NCI-H510A treated with DMSO at 0.1 percent for 48 hours (cell line): ENCODE measurements at regions not wholly inside any gene's neighbourhood (a gene's known extent, or its start where the extent isn't known, plus 50 kb on each side); places are given as distances from the start of the nearest gene placed in this dataset.
A peak's percentile ranks its signal among the peaks of the same experiment; 100 is the strongest.

Experiments
- DNase-seq: peaks from one replicate; lab custom pipeline; 2025; lab: John Stamatoyannopoulos, UW

DNA sequence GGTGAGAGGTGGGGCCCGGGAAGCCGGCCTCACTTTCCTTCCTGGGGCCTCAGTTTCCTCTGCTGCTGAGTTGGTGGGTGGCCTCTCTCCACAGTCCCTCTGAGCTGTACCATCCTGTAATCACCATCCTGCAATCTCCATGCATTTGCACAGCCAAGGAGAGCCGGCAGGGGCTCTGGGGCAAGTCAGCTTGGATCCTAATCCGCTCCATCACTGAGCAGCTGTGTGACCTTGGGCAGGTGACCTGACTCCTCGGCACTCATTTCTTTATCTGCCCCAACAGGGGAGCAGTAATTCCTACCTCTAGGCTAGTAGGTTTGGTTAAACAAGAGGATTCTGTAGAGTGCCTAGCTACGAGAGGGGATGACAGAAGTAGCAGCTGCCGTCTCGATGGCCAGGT is 88.2 kb upstream of the ZNF618 start:
- no peak for DNase-seq

DNA sequence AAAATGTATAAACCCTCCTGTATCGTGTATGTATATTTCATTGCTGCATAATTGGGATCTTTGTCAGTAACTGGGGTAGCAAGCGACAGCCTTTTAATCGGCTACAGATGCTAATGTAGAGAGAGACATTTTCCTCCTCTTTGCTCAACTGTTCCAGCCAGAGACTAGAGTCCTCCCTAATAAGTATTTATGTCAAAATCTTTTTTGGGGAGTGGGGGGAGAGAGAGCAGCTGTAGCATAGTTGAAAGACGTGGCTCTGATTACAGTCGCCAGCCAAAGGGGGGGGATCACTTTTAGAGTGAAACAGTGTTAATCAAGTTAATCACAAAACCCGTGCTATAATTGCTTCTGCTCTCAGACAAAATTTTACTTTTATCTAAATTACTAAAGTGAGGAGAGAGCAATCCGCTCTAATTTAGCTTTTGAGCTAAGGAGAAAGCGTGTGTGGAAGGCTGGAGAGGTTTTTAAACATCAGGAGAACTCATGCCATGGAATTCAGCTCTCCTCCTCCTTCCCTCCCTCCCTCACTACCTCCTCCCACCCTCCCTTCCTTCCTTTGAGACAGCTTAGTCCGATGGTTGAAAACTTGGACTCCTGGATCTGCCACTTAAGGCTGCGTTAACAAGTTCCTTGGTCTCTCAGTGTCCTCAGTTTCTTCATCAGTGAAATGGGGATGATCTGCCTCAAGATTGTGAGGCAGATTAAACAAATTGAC is 87.3 kb upstream of the ZNF618 start:
- DNase-seq, result no peak

DNA sequence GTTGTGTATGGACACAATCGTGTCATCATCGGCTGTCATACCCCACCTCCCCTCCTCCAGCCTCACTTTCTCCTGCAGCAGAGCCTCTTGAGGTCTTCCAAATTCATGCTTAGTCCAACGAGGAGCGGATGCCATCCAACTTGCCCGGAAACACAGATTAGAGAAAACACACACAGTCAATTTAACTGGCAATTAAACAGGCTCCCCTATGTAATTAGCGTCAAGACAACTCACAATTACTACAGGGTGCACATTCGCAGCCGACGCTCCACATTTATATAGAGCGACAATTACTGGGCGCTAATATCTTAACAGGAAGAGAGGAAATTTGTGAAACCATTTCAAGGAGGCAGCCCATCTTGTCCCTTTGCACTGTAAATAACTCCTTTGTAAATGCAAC is 86.0 kb upstream of the ZNF618 start:
- DNase-seq, result no peak

DNA sequence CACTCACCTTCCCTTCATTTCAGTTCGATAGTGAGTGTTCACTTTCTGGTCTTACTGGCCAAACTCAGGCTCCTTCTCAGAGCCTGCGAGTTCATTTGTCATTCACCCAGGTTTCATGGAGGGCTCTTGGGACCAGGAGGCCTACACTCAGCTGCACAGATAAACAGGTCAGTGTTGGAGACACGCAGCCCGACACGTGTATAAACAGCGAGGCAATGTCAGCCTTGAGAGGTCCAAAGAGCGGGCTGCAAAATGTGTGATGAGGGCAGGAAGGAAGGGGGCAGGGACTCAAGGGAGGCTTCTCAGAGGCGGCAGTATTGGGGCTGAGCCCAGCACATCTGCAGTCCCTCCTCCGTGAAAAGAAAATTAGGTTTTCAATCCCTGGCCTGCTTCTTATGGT is 82.6 kb upstream of the ZNF618 start:
- DNase-seq, result no peak

DNA sequence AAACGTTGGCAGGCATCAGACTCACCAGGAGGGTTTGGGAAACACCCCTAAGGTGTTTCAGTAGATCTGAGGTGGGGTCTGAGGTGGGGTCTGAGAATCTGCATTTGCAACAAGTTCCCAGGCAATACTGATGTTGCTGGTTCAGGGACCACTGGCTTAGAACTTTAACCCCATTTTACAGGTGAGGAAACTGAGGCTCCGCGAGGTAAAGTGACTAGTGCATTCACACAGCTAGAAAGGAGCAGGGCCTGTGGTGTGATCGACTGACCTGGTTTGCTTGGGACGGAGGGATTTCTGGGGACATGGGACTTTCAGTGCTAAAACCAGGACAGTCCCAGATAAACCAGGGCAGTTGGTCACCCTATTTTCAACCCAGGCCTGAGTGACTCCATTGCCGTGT is 81.4 kb upstream of the ZNF618 start:
- DNase-seq, result no peak

DNA sequence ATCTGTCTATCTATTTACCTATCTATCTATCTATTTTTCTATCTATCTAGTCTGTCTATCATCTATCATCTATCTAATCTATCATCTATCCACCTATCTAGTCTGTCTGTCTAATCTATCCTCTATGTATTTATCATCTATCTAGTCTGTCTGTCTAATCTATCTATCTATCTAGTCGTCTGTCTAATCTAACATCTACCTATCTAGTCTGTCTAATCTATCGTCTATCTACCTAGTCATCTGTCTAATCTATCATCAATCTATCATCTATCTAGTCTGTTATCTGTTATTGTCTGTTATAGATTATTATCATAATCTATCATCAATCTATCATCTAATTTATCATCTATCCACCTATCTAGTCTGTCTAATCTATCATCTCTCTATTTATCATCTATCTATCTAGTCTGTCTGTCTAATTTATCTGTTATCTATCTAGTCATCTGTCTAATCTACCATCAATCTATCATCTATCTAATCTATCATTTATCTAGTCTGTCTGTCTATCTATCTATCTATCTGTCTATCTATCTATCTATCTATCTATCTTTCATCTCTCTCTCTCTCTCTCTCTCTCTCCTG is 80.2 kb upstream of the ZNF618 start:
- no peak for DNase-seq

DNA sequence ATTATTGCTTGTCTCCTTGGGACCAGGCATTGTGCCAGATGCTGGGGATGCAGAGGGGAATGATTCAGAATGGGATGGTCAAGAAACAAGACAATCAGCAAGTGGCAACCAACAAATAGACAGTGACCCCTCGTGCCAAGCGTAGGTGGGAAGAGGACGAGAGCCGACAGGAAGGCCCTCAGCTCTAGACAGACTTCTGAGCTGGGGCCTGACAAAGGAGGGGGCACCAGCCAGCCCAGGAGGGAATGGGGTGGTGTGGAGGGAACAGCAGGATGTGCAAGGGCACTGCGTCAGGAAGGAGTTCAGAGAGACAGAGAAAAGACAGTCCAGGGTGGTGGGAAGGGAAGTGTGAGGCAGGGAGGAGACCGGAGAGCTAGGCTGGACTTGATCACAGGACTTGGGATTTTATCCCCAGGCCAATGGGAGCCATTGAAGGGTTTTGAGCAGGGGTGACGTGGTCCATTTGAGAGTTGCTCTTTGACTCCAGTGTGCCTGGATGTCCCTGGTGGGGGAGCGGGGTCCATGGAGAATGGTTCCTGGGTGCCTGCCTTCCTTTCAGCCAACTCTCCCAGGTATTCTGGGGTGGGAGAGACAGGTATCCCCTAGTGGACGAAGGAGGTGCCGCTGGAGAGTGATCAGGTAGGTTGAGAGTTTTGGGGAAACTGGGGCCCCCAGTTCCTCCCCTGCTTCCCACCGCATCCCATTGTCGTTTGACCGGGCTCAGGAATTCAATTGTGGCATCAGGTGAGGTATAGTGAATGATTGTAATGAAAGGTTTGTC is 79.3 kb upstream of the ZNF618 start:
- DNase-seq, result no peak

DNA sequence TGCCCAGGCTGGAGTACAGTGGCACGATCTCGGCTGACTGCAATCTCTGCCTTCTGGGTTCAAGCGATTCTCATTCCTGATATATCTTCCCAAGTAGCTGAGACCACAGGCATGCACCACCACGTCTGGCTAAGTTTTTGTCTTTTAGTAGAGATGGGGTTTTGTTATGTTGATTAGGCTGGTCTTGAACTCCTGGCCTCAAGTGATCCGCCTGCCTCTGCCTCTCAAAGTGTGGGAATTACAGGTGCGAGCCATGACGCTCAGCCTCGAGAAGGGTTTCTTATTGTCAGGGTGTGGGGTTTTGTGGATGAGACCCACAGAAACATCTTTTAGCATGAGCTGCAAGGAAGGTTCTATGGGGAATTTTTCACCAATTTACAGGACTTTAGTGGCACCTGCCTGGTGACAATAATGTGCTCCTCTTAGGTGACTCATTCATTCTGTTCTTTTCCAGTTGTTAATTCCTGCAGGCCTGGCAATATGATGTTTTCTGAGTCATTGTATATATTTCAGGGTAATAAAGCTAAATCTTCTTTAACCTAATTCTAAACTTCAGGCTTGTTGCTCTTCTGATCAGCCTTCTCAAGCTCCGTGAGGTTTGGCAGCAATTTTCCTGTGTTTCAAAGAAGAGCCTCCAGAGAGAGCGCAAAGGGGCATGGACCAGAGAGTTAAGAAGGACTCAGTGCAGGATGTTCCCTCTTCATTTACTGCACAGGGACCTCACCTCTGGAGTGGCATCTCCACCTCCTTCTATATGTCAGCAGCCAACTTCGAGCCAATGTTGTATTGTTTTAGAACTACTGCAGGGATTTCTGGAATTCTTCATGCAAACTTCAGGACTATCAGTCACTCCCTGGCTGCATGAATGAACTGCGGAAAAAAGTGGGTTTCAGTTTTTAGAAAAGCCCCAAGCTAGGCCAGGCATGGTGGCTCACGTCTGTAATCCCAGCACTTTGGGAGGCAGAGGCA is 77.8 kb upstream of the ZNF618 start:
- no peak for DNase-seq

DNA sequence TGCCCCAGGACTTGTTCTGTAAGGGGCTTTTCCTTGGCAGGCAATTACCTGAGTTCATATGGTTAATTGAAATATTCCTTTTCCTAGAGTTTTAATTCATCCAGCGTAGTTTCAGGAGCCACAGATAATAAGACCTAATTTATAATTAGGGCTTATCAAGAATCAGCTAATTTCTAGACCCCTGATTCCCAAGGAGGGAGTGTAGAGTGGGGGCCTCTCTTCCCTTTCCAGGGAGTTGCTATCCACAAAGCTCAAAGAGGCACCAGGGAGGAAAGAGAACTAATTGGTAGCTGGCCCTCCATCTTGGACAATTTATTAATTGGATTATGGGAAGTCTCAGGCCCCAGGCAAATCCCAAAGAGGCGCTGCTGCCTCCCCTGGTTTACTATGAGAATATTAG is 75.8 kb upstream of the ZNF618 start:
- no peak for DNase-seq

DNA sequence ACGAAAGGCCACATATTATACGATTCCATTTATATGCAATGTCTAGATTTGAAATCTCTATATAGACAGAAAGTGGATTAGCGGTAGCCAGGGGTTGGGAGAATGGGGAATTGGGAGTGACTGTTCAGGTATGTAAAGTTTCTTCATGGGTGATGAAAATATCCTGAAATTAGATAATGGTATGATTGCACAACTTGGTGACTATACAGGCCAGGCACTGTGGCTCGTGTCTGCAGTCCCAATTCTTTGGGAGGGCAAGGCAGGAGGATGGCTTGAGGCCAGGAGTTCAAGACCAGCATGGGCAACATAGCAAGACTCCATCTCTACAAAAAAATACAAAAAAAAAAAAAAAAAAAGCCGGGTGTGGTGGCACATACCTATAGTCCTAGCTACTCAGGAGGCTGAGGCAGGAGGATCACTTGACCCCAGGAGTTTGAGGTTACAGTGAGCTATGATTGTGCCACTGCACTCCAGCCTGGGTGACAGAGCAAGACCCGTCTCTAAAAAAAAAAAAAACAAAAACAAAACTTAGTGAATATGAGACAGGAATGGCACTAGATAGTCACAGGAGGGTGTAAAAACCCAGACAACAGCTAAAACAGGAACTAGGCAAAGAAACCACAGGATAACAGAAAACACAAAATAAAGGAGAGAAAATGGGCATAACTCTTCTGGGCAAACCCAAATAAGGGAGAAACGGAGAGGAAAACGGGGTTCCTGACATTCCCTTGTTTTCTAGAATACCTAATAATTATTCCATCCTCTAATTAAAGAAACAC is 72.1 kb upstream of the ZNF618 start:
- no peak for DNase-seq

DNA sequence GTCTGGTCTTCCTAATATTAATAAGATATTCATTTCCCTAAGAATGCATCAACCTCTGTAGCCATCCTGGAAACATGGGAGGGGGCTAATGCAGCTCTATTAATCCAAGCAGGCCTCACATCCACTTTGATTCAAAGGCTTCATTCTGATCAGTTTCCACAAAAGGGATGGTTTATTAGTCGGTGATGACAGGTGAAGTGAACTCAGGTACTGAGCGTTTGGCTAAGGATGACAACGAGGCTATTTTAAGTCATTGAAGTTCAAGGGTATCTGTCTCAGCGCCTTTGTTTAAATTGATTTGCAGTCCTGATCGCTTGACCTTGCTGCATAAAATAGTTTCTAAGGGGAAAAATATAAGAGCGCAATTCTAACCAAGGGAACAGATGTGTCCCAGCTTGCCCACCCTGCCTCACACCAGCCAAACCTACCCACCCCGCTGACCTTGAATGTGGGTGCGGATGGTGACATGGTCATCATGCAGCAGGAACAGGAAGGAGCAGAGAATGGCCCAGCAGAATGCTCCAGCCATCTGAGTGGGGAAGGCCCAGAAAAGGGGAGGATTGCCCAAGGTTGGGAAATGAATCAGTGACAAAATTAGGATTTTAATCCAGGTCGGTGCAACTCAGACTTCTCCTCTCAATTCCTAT is 70.5 kb upstream of the ZNF618 start:
- no peak for DNase-seq

DNA sequence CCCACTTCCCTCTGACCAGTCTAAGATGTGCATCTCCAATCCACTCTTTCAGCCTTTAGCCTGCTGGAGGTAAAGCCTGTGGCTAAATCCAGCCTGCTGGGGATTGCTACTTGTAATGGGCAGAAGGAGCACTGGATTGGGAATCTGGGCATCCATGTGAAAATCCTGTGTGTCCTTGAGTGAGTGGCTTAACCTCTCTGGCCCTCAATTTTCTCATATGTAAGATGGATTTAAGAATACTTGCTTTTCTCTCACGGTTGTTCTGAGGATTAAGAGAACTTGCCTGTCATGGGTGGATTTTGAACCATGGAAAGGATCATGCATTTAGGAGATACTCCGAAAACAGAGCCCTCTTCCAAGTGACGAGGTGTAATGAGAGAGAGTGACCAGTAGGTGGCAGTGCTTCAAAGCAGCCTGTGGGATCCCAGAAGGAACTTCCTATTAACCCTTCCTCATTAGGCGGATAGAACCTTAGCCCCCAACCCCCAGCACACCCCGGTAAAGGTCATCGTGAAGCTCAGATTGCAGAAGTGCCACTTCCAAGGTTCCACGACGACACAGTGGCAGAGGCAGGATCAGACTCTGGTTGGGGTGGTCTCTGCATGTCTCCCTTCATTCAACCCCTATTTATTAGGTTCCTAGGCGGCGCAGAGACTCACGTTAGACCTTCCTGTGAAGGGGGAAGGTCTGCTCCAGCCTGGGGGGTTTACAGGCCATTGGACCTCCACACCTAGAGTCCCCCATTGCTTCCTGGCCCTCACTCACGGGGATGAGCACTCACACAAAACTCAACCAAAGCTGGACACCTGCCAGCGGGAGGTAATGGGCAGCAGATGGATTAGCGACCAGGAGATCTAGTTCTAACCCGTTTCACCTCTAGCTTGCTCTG is 68.7 kb upstream of the ZNF618 start:
- peak; percentile 59 for DNase-seq

DNA sequence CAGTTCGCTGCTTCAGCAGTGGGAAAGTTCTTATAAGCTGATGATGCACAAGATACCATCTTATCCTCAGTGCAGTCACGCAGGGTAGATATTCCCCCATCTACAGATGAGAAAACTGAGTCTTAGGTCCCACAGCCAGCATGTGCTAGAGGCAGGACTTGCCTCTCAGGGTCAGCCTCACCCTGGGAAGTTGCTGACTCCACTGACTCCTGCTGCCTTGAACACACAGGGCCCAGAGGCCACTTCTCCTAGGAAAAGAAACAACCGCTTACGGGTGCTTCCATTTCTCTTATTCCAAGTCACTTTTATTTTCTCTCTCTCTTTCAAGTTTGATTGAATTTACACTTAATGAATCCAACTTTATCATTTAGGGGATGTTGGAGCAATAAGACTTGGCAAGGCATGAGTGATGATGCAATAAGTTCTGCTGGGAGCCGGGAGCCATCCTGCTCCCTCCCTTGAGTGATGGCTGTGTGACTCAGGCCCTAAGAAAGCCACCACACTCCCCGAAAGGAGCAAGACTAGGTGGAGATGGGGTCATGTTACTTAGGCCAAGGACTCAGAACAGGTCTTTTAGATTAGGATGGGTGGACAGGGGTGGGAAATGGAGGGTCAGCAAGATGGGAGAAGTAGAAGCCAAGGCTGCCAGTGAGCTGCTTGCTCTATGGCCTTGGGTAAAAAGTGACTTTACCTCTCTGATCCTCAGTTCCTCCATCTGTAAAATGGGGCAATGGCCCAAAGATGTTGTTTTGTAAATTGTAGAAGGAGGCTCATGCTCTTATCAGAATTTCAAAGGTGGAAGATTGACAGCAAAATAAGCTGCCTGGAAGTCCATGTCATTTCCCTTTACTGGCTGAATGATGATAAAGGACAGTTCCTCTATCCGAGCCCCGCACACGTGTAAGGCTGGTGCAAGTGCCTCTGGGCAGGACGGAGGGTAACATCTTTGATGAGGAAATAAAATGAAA is 67.4 kb upstream of the ZNF618 start:
- no peak for DNase-seq

DNA sequence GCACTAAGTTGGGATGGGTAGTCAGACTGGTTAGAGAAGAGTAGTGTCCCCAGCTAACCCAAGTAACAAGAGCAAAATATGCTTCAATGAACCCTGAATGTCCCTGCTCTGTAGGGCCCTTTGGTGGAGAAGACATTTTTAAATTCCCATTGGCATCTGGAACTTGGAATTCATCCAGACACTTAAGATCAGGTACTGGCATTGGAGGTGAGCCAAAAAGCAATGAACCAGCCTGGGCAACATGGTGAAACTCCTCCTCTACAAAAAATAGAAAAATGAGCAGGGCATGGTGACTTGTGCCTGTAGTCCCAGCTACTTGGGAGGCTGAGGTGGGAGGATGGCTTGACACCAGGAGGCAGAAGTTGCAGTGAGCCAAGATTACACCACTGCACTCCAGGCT is 58.9 kb upstream of the ZNF618 start:
- DNase-seq, result no peak

DNA sequence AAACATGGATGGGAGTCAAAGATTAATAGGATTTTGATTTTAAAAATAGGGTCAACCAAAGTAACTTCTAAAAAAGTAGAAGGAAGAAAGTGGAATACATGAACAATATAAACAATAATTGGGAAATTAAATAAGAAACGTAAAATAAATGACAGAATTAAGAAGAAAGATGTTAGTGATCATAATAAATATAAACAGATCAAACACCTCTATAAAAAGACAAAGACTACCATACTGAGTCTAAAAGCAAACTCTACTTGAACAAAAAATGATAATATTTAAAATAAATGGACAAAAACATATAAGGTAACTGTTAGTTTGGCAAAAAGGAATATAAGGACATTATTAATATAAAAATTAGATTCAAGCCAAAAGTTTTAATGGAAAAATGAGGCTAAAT is 57.7 kb upstream of the ZNF618 start:
- no peak for DNase-seq

DNA sequence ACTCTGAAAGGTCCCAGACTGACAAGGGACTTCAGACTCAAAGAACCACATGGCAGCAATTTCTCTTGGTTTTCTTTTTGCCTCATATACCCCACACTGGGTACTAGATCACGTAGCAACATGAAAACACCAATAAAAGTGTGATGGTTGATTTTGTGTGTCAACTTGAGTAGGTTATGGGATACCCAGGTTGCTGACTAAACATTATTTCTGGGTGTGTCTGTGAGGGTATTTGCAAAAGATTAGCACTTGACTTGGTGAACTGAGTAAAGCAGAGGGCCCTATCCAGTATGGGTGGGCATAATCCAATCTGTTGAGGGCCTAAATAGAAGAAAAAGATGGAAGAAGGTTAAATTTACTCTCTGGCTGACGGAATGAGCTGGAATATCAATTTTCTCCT is 53.8 kb upstream of the ZNF618 start:
- DNase-seq, result no peak

DNA sequence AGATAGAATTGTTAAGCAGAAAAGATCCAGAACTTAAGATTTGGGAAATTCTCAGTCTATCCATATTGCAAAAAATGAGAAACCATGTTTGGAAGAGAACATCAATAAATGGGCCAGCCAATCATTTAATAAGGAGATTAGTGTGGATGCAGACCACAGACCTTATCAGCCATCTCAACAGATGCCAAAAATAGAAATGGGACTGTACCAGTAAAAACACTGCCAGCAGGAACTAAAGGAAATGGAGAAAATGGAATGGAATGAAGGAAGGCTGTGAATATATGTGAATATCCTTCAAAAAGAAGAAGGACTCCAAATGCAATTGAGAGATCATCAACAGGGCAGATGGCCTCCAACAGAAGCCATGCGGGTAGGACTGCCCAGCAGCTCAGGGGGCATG is 52.7 kb upstream of the ZNF618 start:
- no peak for DNase-seq
